ENCODE measurements at regions not wholly inside any gene's neighbourhood (a gene's known extent, or its start where the extent isn't known, plus 50 kb on each side); places are given as distances from the start of the nearest gene placed in this dataset.

DNA sequence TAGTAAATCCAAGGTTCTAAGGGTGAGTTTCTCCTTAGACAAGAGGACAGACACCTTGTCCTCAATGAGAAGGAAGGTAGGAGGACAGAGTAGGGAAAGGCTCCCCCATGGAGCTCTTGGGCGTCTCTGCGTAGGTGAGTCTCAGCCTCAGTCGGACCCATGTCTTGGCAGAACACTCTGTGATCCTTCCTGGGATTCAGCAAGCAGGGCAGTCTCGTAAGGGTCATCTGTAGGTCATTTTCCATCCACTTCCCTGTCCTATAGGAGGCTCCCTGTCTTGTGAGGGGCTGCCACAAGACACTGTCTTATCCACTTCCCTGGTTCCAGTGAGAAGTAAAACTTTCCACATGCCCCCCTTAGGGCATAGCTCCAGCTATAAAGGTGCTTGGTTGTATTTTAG lies 122.6 kb upstream of the TWIST2 start:
- TF ChIP-seq POLR2A (IDR thresholded peaks at IDR 0.05) (no peak), CTCF (IDR thresholded peaks at IDR 0.05 in 4 of 5, conservative IDR thresholded peaks at IDR 0.05 in 1 of 5) (no peak)
